Colon (tissue), 2 donors: ENCODE measurements at regions not wholly inside any gene's neighbourhood (a gene's known extent, or its start where the extent isn't known, plus 50 kb on each side); places are given as distances from the start of the nearest gene placed in this dataset.
"Not testable (repeated sequence)": the region's sequence is repeated elsewhere in the genome, so short reads cannot be mapped to it uniquely, and the experiment has no call there.

Experiments
- FAIRE-seq: peaks from 2 replicates; lab custom pipeline; 2012; peaks lifted over from hg19 to GRCh38; lab: Jason Lieb, UNC
- donor health status: control.
- donor health status: control.

- not testable (repeated sequence) for FAIRE-seq
Measured at GRCh38 chr7:17053164-17053563, 171.4 kb upstream of the AGR3 start.

GRCh38 chr7:17054206-17054605 is 172.4 kb upstream of the AGR3 start:
- FAIRE-seq: no peak

- FAIRE-seq: no peak
Measured at GRCh38 chr7:17054836-17055235, 173.1 kb upstream of the AGR3 start.

GRCh38 chr7:17055596-17055995 is 173.8 kb upstream of the AGR3 start:
- FAIRE-seq: no peak

GRCh38 chr7:17056491-17057142 is 174.8 kb upstream of the AGR3 start:
- no peak for FAIRE-seq

GRCh38 chr7:17057143-17057509 is 175.3 kb upstream of the AGR3 start:
- FAIRE-seq: no peak

- FAIRE-seq: no peak
Measured at GRCh38 chr7:17058568-17058967, 176.8 kb upstream of the AGR3 start.

- no peak for FAIRE-seq
Measured at GRCh38 chr7:17060051-17060450, 178.3 kb upstream of the AGR3 start.

GRCh38 chr7:17061443-17061842 is 179.7 kb upstream of the AGR3 start:
- no peak for FAIRE-seq

GRCh38 chr7:17062151-17063044 is 180.6 kb upstream of the AGR3 start:
- FAIRE-seq: no peak

- no peak for FAIRE-seq
Measured at GRCh38 chr7:17063045-17063383, 181.2 kb upstream of the AGR3 start.

GRCh38 chr7:17067691-17068090 is 185.9 kb upstream of the AGR3 start:
- FAIRE-seq: no peak

- FAIRE-seq: no peak
Measured at GRCh38 chr7:17069146-17069545, 187.4 kb upstream of the AGR3 start.

- FAIRE-seq: no peak
Measured at GRCh38 chr7:17070231-17070708, 188.5 kb upstream of the AGR3 start.

GRCh38 chr7:17071866-17072265 is 190.1 kb upstream of the AGR3 start:
- no peak for FAIRE-seq

GRCh38 chr7:17075601-17076255 is 193.9 kb upstream of the AGR3 start:
- FAIRE-seq: no peak

- FAIRE-seq: no peak
Measured at GRCh38 chr7:17078298-17078697, 196.5 kb upstream of the AGR3 start.

- FAIRE-seq: peak; percentile 75
Measured at GRCh38 chr7:17083392-17084165, 201.8 kb upstream of the AGR3 start.

- no peak for FAIRE-seq
Measured at GRCh38 chr7:17084166-17084475, 202.3 kb upstream of the AGR3 start.

- no peak for FAIRE-seq
Measured at GRCh38 chr7:17085186-17085585, 203.4 kb upstream of the AGR3 start.

- no peak for FAIRE-seq
Measured at GRCh38 chr7:17086403-17086802, 204.6 kb upstream of the AGR3 start.

GRCh38 chr7:17090751-17091150 is 207.7 kb upstream of the AHR start:
- no peak for FAIRE-seq

- no peak for FAIRE-seq
Measured at GRCh38 chr7:17093461-17093860, 205.0 kb upstream of the AHR start.
